ENCODE measurements at regions not wholly inside any gene's neighbourhood (a gene's known extent, or its start where the extent isn't known, plus 50 kb on each side); places are given as distances from the start of the nearest gene placed in this dataset.
"Not testable (repeated sequence)": the region's sequence is repeated elsewhere in the genome, so short reads cannot be mapped to it uniquely, and the experiment has no call there.

- no peak for DNase-seq (ENCODE audit: low read depth)
These were observed 868.6 kb downstream of the TBL1XR1 start for GRCh38 chr3:176328666-176329065.

- no peak for DNase-seq (ENCODE audit: low read depth)
These were observed 869.1 kb downstream of the TBL1XR1 start for GRCh38 chr3:176328198-176328597.

GRCh38 chr3:176326894-176327490, 870.3 kb downstream of the TBL1XR1 start:
- DNase-seq (ENCODE audit: low read depth) = not testable (repeated sequence)

- not testable (repeated sequence) for DNase-seq (ENCODE audit: low read depth)
These were observed 875.8 kb downstream of the TBL1XR1 start for GRCh38 chr3:176321532-176321931.

GRCh38 chr3:176321099-176321498, 876.2 kb downstream of the TBL1XR1 start:
- DNase-seq (ENCODE audit: low read depth) = no peak

GRCh38 chr3:176313426-176313825, 883.9 kb downstream of the TBL1XR1 start:
- DNase-seq (ENCODE audit: low read depth) = no peak

- no peak for DNase-seq (ENCODE audit: low read depth)
These were observed 886.6 kb downstream of the TBL1XR1 start for GRCh38 chr3:176310641-176311040.

GRCh38 chr3:176302271-176302670, 895.0 kb downstream of the TBL1XR1 start:
- DNase-seq (ENCODE audit: low read depth) = no peak

- DNase-seq (ENCODE audit: low read depth) = no peak
These were observed 901.1 kb downstream of the TBL1XR1 start for GRCh38 chr3:176296066-176296597.

GRCh38 chr3:176293276-176293675, 904.0 kb downstream of the TBL1XR1 start:
- DNase-seq (ENCODE audit: low read depth) = no peak

- DNase-seq (ENCODE audit: low read depth) = no peak
These were observed 910.7 kb downstream of the TBL1XR1 start for GRCh38 chr3:176286476-176287085.

- DNase-seq (ENCODE audit: low read depth) = no peak
These were observed 921.7 kb downstream of the TBL1XR1 start for GRCh38 chr3:176275538-176275937.

GRCh38 chr3:176275113-176275512, 922.2 kb downstream of the TBL1XR1 start:
- DNase-seq (ENCODE audit: low read depth) = no peak

- DNase-seq (ENCODE audit: low read depth) = no peak
These were observed 923.1 kb downstream of the TBL1XR1 start for GRCh38 chr3:176274161-176274560.

- DNase-seq (ENCODE audit: low read depth) = no peak
These were observed 935.2 kb downstream of the TBL1XR1 start for GRCh38 chr3:176262071-176262470.

- DNase-seq (ENCODE audit: low read depth) = no peak
These were observed 950.1 kb downstream of the TBL1XR1 start for GRCh38 chr3:176247191-176247590.

GRCh38 chr3:176219970-176220369, 977.3 kb downstream of the TBL1XR1 start:
- DNase-seq (ENCODE audit: low read depth) = no peak

GRCh38 chr3:176214758-176215157, 982.5 kb downstream of the TBL1XR1 start:
- DNase-seq (ENCODE audit: low read depth) = no peak

- DNase-seq (ENCODE audit: low read depth) = not testable (repeated sequence)
These were observed 984.0 kb downstream of the TBL1XR1 start for GRCh38 chr3:176213314-176213713.

- DNase-seq (ENCODE audit: low read depth) = no peak
These were observed 988.4 kb downstream of the TBL1XR1 start for GRCh38 chr3:176208915-176209314.

- DNase-seq (ENCODE audit: low read depth) = no peak
These were observed 989.0 kb downstream of the TBL1XR1 start for GRCh38 chr3:176208283-176208682.

GRCh38 chr3:176206809-176207208, 990.5 kb downstream of the TBL1XR1 start:
- DNase-seq (ENCODE audit: low read depth) = no peak

- no peak for DNase-seq (ENCODE audit: low read depth)
These were observed 994.6 kb downstream of the TBL1XR1 start for GRCh38 chr3:176202652-176203051.

Measured in iris pigment epithelial cell (primary cell).